Endothelial cell of umbilical vein (primary cell): ENCODE measurements at regions not wholly inside any gene's neighbourhood (a gene's known extent, or its start where the extent isn't known, plus 50 kb on each side); places are given as distances from the start of the nearest gene placed in this dataset.

ENCODE experiments used
- CTCF ChIP-seq, 2 donors: IDR thresholded peaks; 1 replicate in 1 of 2; 2 replicates in 1 of 2; pipeline ENCODE4 v1.5.1; 2011; ENCODE audit warnings: low read length in 2 of 2, mild to moderate bottlenecking in 2 of 2, moderate library complexity in 2 of 2, control low read depth in 1 of 2, inconsistent platforms in 1 of 2, low read depth in 1 of 2; ENCODE audit not compliant: insufficient read depth in 1 of 2; ENCODE audit errors: extremely low read depth in 1 of 2
- POLR2A ChIP-seq: IDR thresholded peaks from 2 replicates; pipeline ENCODE4 v1.6.1; 2012; ENCODE audit warnings: low read depth, mild to moderate bottlenecking, control low read depth, low read length
- POLR2AphosphoS5 ChIP-seq: IDR thresholded peaks from 2 replicates; pipeline ENCODE4 v1.6.1; 2012; ENCODE audit warnings: low read depth, mild to moderate bottlenecking, control low read depth, low read length, moderate library complexity; ENCODE audit not compliant: insufficient read depth

DNA sequence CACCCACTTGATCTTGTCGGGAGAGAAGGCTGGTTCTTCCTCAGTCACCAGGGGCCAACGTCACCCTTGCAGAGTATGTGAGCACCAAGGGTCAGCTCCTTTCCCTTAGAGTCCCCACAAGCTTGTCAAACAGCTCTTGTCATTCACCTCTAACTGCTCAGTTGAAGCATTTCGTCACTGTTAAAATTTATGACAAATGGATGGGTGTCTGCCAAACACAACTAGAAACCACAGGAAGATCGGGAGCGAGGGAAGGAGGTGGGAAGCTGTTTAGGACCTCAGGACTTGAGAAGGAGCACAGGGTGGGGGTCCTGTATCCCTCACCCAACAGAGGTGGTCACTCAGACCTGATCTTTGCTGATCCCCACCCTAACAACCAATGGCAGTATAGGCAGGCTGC is 373.3 kb upstream of the IGFBP3 start:
- TF ChIP-seq CTCF (IDR thresholded peaks at IDR 0.05; ENCODE audit: extremely low read depth in 1 of 2, insufficient read depth in 1 of 2, low read depth in 1 of 2, low read length in 2 of 2), result no peak
- no peak for TF ChIP-seq POLR2A
- no peak for TF ChIP-seq POLR2AphosphoS5
